H9 (cell line): ENCODE measurements at regions not wholly inside any gene's neighbourhood (a gene's known extent, or its start where the extent isn't known, plus 50 kb on each side); places are given as distances from the start of the nearest gene placed in this dataset.

ENCODE experiments used
- DNase-seq: peaks from one replicate; pipeline ENCODE4 v3.0.0-alpha.2; 2017
- H2AFZ ChIP-seq: one replicate; pipeline ENCODE4 v1.6.1; 2013; ENCODE audit warnings: mild to moderate bottlenecking, low read length, control low read depth, moderate library complexity
- H2AK5ac ChIP-seq: 2 replicates; pipeline ENCODE4 v1.6.1; 2013; ENCODE audit warnings: low read length, control low read depth, mixed read lengths; ENCODE audit not compliant: insufficient read length
- H2BK120ac ChIP-seq: one replicate; pipeline ENCODE4 v1.6.1; 2013; ENCODE audit warnings: low read depth, mild to moderate bottlenecking, low read length, control low read depth, inconsistent platforms; ENCODE audit not compliant: poor library complexity, severe bottlenecking
- H2BK12ac ChIP-seq: 2 replicates; pipeline ENCODE4 v1.6.1; 2013; ENCODE audit warnings: low read length, control low read depth, mixed read lengths, low read depth; ENCODE audit not compliant: insufficient read length
- H2BK15ac ChIP-seq: 2 replicates; pipeline ENCODE4 v1.6.1; 2013; ENCODE audit warnings: low read depth, low read length, control low read depth
- H2BK20ac ChIP-seq: one replicate; pipeline ENCODE4 v1.6.1; 2013; ENCODE audit warnings: low read depth, mild to moderate bottlenecking, low read length, control low read depth, inconsistent platforms; ENCODE audit not compliant: poor library complexity, severe bottlenecking
- H2BK5ac ChIP-seq: 2 replicates; pipeline ENCODE4 v1.6.1; 2013; ENCODE audit warnings: low read length, control low read depth, mixed read lengths; ENCODE audit not compliant: insufficient read length
- H3K14ac ChIP-seq: 2 replicates; pipeline ENCODE4 v1.6.1; 2013; ENCODE audit warnings: low read length, control low read depth; ENCODE audit not compliant: insufficient read depth
- H3K18ac ChIP-seq: 2 replicates; pipeline ENCODE4 v1.6.1; 2013; ENCODE audit warnings: low read depth, mild to moderate bottlenecking, mixed read lengths, low read length, control low read depth; ENCODE audit not compliant: insufficient read length
- H3K23ac ChIP-seq: 2 replicates; pipeline ENCODE4 v1.6.1; 2013; ENCODE audit warnings: low read length, control low read depth, mixed read lengths, low read depth; ENCODE audit not compliant: insufficient read length
- H3K23me2 ChIP-seq: 2 replicates; pipeline ENCODE4 v1.6.1; 2013; ENCODE audit warnings: low read depth, mild to moderate bottlenecking, mixed read lengths, low read length, control low read depth; ENCODE audit not compliant: insufficient read length, poor library complexity, severe bottlenecking
- H3K27ac ChIP-seq: 2 replicates; pipeline ENCODE4 v1.5.1; 2013; ENCODE audit warnings: low read length, control low read depth, mixed read lengths, low read depth; ENCODE audit not compliant: insufficient read length
- H3K27me3 ChIP-seq: 2 replicates; pipeline ENCODE4 v1.6.1; 2013; ENCODE audit warnings: low read length, control low read depth, inconsistent platforms; ENCODE audit not compliant: insufficient read depth
- H3K4ac ChIP-seq: 2 replicates; pipeline ENCODE4 v1.6.1; 2013; ENCODE audit warnings: low read depth, mild to moderate bottlenecking, control low read depth, inconsistent platforms, low read length, moderate library complexity
- H3K4me1 ChIP-seq: 2 replicates; pipeline ENCODE4 v1.6.1; 2013; ENCODE audit warnings: low read length, control low read depth, inconsistent platforms; ENCODE audit not compliant: insufficient read depth
- H3K4me2 ChIP-seq: 2 replicates; pipeline ENCODE4 v1.6.1; 2013; ENCODE audit warnings: low read length, control low read depth, mixed read lengths; ENCODE audit not compliant: insufficient read length, insufficient read depth
- H3K56ac ChIP-seq: 2 replicates; pipeline ENCODE4 v1.6.1; 2013; ENCODE audit warnings: low read depth, mild to moderate bottlenecking, mixed read lengths, low read length, control low read depth; ENCODE audit not compliant: insufficient read length
- H3K79me1 ChIP-seq: 2 replicates; pipeline ENCODE4 v1.6.1; 2013; ENCODE audit warnings: low read depth, mild to moderate bottlenecking, moderate library complexity, low read length, control low read depth, inconsistent platforms; ENCODE audit not compliant: insufficient read depth, poor library complexity, severe bottlenecking
- H3K79me2 ChIP-seq: 2 replicates; pipeline ENCODE4 v1.6.1; 2013; ENCODE audit warnings: low read length, control low read depth, inconsistent platforms; ENCODE audit not compliant: insufficient read depth
- H3K9ac ChIP-seq: 2 replicates; pipeline ENCODE4 v1.6.1; 2013; ENCODE audit warnings: low read length, control low read depth, mixed read lengths; ENCODE audit not compliant: insufficient read length; ENCODE audit errors: extremely low read depth
- H3K9me3 ChIP-seq: one replicate; pipeline ENCODE4 v1.6.1; 2013; ENCODE audit warnings: low read depth, low read length, inconsistent platforms; ENCODE audit not compliant: control insufficient read depth
- H3T11ph ChIP-seq: one replicate; pipeline ENCODE4 v1.6.1; 2013; ENCODE audit warnings: mild to moderate bottlenecking, low read length, control low read depth, inconsistent platforms
- H4K20me1 ChIP-seq: one replicate; pipeline ENCODE4 v1.6.1; 2013; ENCODE audit not compliant: control insufficient read depth, insufficient read length, insufficient read depth
- H4K5ac ChIP-seq: 2 replicates; pipeline ENCODE4 v1.6.1; 2013; ENCODE audit warnings: low read depth, mild to moderate bottlenecking, mixed read lengths, low read length, control low read depth; ENCODE audit not compliant: insufficient read length
- H4K8ac ChIP-seq: replicated peaks from 2 replicates; pipeline ENCODE4 v1.6.1; 2013; ENCODE audit warnings: low read length, control low read depth, mixed read lengths, low read depth; ENCODE audit not compliant: insufficient read length
- H4K91ac ChIP-seq: 2 replicates; pipeline ENCODE4 v1.6.1; 2013; ENCODE audit warnings: low read depth, mild to moderate bottlenecking, moderate library complexity, mixed read lengths, low read length, control low read depth; ENCODE audit not compliant: insufficient read length
- H3K27ac Mint-ChIP-seq, 3 experiments: 2 replicates in 2 of 3; 3 replicates in 1 of 3; pipeline ENCODE4 v1.8.0; 2020 to 2021; ENCODE audit warnings: mixed read lengths in 3 of 3, mild to moderate bottlenecking in 1 of 3, moderate library complexity in 1 of 3
- H3K27me3 Mint-ChIP-seq: 2 replicates; pipeline ENCODE4 v1.8.0; 2021; ENCODE audit warnings: low read depth, mild to moderate bottlenecking, moderate library complexity, mixed read lengths
- H3K36me3 Mint-ChIP-seq, 3 experiments: 2 replicates in 2 of 3; 3 replicates in 1 of 3; pipeline ENCODE4 v1.8.0; 2020 to 2021; ENCODE audit warnings: low read depth in 3 of 3, mixed read lengths in 3 of 3; ENCODE audit not compliant: insufficient read depth in 1 of 3
- H3K4me1 Mint-ChIP-seq, 2 experiments: 2 replicates each; pipeline ENCODE4 v1.8.0; 2020; ENCODE audit warnings: mixed read lengths in 2 of 2
- H3K4me3 Mint-ChIP-seq, 2 experiments: 2 replicates in 1 of 2; 3 replicates in 1 of 2; pipeline ENCODE4 v1.8.0; 2020 to 2021; ENCODE audit warnings: mild to moderate bottlenecking in 2 of 2, mixed read lengths in 2 of 2, moderate library complexity in 1 of 2
- H3K9me3 Mint-ChIP-seq, 2 experiments: 2 replicates in 1 of 2; 3 replicates in 1 of 2; pipeline ENCODE4 v1.8.0; 2020; ENCODE audit warnings: mild to moderate bottlenecking in 2 of 2, mixed read lengths in 2 of 2, moderate library complexity in 1 of 2
- CTCF ChIP-seq: fragments of 200-600 bp; sonication (generic); conservative IDR thresholded peaks from 3 replicates; pipeline ENCODE4 v1.8.0; 2021; ENCODE audit warnings: antibody characterized with exemption, mild to moderate bottlenecking

GRCh38 chr4:127421437-127421836 is 211.3 kb upstream of the INTU start:
- TF ChIP-seq CTCF: no peak
- no peak overlapping the region for H3K23ac ChIP-seq
- H4K91ac ChIP-seq: no peak overlapping the region
- H3K79me1 ChIP-seq: no peaks in the 10 kb centered on the region
- H4K20me1 ChIP-seq: no peaks in the 10 kb centered on the region
- H3K14ac ChIP-seq: no peak overlapping the region
- Mint-ChIP-seq H3K36me3 (no peaks in the 10 kb centered on the region), H3K27ac (no peak overlapping the region), H3K4me3 (no peak overlapping the region), H3K9me3 (no peaks in the 10 kb centered on the region), H3K27me3 (no peaks in the 10 kb centered on the region), H3K4me1 (peaks cover 9 to 22% of the 10 kb centered on the region in 2 experiments)
- H4K8ac ChIP-seq: no peak overlapping the region
- DNase-seq: no peak
- H4K5ac ChIP-seq: no peak overlapping the region
- H3K27ac ChIP-seq: no peak overlapping the region
- no peak overlapping the region for H2BK5ac ChIP-seq
- no peak overlapping the region for H3T11ph ChIP-seq
- no peak overlapping the region for H2BK120ac ChIP-seq
- no peaks in the 10 kb centered on the region for H3K79me2 ChIP-seq
- no peak overlapping the region for H3K9ac ChIP-seq
- H2AK5ac ChIP-seq: no peak overlapping the region
- H3K4me1 ChIP-seq: no peaks in the 10 kb centered on the region
- no peaks in the 10 kb centered on the region for H3K9me3 ChIP-seq
- H3K23me2 ChIP-seq: no peaks in the 10 kb centered on the region
- H3K4ac ChIP-seq: no peak overlapping the region
- H2BK15ac ChIP-seq: no peak overlapping the region
- no peak overlapping the region for H2AFZ ChIP-seq
- no peak overlapping the region for H3K56ac ChIP-seq
- no peak overlapping the region for H3K18ac ChIP-seq
- no peak overlapping the region for H2BK12ac ChIP-seq
- no peak overlapping the region for H3K4me2 ChIP-seq
- no peaks in the 10 kb centered on the region for H3K27me3 ChIP-seq
- H2BK20ac ChIP-seq: no peak overlapping the region
